Activated CD4-positive, alpha-beta memory T cell treated with anti-CD3 and anti-CD28 coated beads for 36 hours (primary cell): ENCODE measurements at regions not wholly inside any gene's neighbourhood (a gene's known extent, or its start where the extent isn't known, plus 50 kb on each side); places are given as distances from the start of the nearest gene placed in this dataset.
"Not testable (repeated sequence)": the region's sequence is repeated elsewhere in the genome, so short reads cannot be mapped to it uniquely, and the experiment has no call there.

Source experiments
- CTCF ChIA-PET: fragments of 350-600 bp; sonication (Branson Sonifier 250); formaldehyde crosslinking; loops from one replicate; lab custom pipeline; 2021; ENCODE audit warnings: antibody characterized with exemption, inconsistent platforms; lab: Charles Lee
- POLR2A ChIA-PET: fragments of 350-600 bp; sonication (Branson Sonifier 250); formaldehyde crosslinking; loops from one replicate; lab custom pipeline; 2021; ENCODE audit warnings: antibody characterized with exemption; lab: Charles Lee
- DNase-seq: peaks from one replicate; pipeline ENCODE4 v3.0.0-alpha.2; 2020
- H3K27ac Mint-ChIP-seq: one replicate; pipeline ENCODE4 v1.8.0; 2021; ENCODE audit warnings: mixed read lengths
- H3K27me3 Mint-ChIP-seq: one replicate; pipeline ENCODE4 v1.8.0; 2021; ENCODE audit warnings: mixed read lengths
- H3K36me3 Mint-ChIP-seq: one replicate; pipeline ENCODE4 v1.8.0; 2021; ENCODE audit warnings: mixed read lengths
- H3K4me1 Mint-ChIP-seq: one replicate; pipeline ENCODE4 v1.8.0; 2021; ENCODE audit warnings: low read depth, mixed read lengths
- H3K4me3 Mint-ChIP-seq: one replicate; pipeline ENCODE4 v1.8.0; 2021; ENCODE audit warnings: mild to moderate bottlenecking, mixed read lengths
- H3K9me3 Mint-ChIP-seq: one replicate; pipeline ENCODE4 v1.8.0; 2021; ENCODE audit warnings: mixed read lengths
- intact Hi-C: fragments of 100-400 bp; cut with micrococcal nuclease; formaldehyde crosslinking; loops from one replicate; pipeline ENCODE4 v1.15.1; 2023

- DNase-seq, H3K4me3 Mint-ChIP-seq, POLR2A ChIA-PET, H3K4me1 Mint-ChIP-seq, H3K27me3 Mint-ChIP-seq, H3K27ac Mint-ChIP-seq, intact Hi-C loops, H3K36me3 Mint-ChIP-seq, H3K9me3 Mint-ChIP-seq, CTCF ChIA-PET: not testable (repeated sequence)
Measured at GRCh38 chr1:112814645-112815044, 99.5 kb upstream of the PPM1J start.

DNA sequence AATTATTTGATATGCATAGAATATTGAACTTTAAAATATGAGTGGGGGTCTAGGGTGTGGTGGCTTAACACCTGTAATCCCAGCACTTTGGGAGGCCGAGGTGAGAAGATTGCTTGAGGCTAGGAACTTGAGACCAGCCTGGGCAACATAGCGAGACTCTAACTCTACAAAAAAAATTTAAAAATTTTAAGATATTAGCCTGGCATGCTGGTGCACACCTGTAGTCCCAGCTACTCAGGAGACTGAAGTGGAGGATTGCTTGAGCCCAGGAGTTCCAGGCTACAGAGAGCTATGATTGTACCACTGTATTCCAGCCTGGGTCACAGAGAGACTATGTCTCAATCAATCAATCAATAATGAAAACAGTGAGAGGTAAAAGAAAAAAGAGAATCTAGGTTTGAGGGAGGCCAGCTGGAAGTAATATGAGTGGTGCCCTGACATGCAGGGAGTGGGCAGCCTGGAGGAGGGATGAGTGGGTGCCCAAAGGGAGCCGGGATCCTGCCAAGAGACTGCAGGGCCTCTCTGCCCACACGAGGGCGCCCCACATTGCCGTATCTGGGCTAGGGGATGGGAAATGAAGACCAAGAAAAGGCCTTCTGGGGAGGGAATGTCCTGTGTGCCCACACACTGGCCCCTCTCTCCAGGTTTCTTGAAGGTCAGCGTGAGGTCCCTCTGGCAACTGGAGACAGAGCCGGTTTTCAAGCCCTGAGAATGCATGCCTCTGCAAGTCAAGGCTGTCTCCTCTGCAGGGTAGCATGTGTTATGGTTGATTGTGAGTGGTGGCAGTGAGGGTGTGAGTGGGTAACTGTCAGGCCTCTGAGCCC is 93.9 kb upstream of the PPM1J start:
- no peak overlapping the region for H3K27ac Mint-ChIP-seq
- ChIA-PET POLR2A (no interaction called here), CTCF (interaction anchor here (0.6 to 13.3 kb wide), 11 partner anchors 9 to 264 kb away, joined by 3 to 354 read pairs (median 3); partner anchors contain the start of genes LRIG2 and PPM1J)
- no peaks in the 10 kb centered on the region for H3K36me3 Mint-ChIP-seq
- peak; percentile 81 for DNase-seq
- no peaks in the 10 kb centered on the region for H3K27me3 Mint-ChIP-seq
- no peak overlapping the region for H3K4me3 Mint-ChIP-seq
- intact Hi-C loops, result loop anchor here (1.0 to 2.0 kb wide), 2 partner anchors 93 to 264 kb away; partner anchors contain the start of gene LRIG2
- peaks cover 2% of the 10 kb centered on the region for H3K4me1 Mint-ChIP-seq
- H3K9me3 Mint-ChIP-seq, result no peaks in the 10 kb centered on the region

DNA sequence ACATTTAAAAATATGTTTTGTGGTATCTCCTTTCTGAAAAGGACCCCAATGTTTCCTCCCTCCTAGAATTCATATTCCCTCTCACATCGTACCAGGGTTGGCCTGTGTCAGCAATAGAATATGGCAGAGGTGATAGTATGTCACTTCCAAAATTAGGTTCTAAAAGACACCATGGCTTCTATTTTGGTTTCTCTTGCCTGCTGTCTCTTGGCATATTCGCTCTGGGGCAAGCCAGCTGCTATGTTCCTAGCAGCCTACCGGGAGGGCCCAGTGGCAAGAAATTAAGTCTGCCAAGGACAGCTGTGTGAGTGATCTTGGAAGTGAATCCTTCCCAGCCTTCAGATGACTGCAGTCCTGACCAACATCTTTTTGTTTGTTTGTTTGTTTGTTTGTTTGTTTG is 92.9 kb upstream of the PPM1J start:
- H3K27me3 Mint-ChIP-seq, result no peaks in the 10 kb centered on the region
- H3K27ac Mint-ChIP-seq, result no peak overlapping the region
- H3K36me3 Mint-ChIP-seq, result no peaks in the 10 kb centered on the region
- CTCF ChIA-PET, result interaction anchor here (1.0 to 13.3 kb wide), 8 partner anchors 10 to 265 kb away, joined by 3 to 354 read pairs (median 4); partner anchors contain the start of genes LRIG2 and PPM1J
- no peak overlapping the region for H3K4me3 Mint-ChIP-seq
- H3K9me3 Mint-ChIP-seq, result no peaks in the 10 kb centered on the region
- POLR2A ChIA-PET, result no interaction called here
- DNase-seq, result no peak
- H3K4me1 Mint-ChIP-seq, result peaks cover 2% of the 10 kb centered on the region
- intact Hi-C loops, result loop anchor here (2.0 kb wide), 1 partner anchor 265 kb away; the partner anchor contains the start of gene LRIG2

DNA sequence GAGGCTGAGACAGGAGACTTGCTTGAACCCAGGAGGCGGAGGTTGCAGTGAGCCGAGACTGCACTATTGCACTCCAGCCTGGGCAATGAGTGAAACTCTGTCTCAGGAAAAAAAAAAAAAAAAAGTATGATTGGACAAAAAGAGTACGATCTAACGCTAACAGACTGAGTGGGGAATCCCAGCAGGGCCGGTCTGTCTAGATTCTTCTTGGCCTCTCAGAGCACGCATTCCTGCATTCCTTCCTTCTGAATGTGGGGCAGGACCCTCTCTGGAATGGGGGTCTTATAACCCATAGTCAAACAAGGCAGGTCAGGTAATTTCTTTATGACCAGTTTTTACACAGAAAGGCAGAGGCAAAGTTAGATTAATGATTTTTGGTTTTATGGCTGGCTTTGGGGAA is 92.0 kb upstream of the PPM1J start:
- no peak for DNase-seq
- peaks cover 2% of the 10 kb centered on the region for H3K4me1 Mint-ChIP-seq
- POLR2A ChIA-PET, result no interaction called here
- H3K36me3 Mint-ChIP-seq, result no peaks in the 10 kb centered on the region
- H3K9me3 Mint-ChIP-seq, result no peaks in the 10 kb centered on the region
- H3K27ac Mint-ChIP-seq, result no peak overlapping the region
- CTCF ChIA-PET, result interaction anchor here (13.3 kb wide), 1 partner anchor 88 kb away, joined by 354 read pairs; the partner anchor contains the start of gene PPM1J
- intact Hi-C loops, result no loop called here
- H3K4me3 Mint-ChIP-seq, result no peak overlapping the region
- H3K27me3 Mint-ChIP-seq, result no peaks in the 10 kb centered on the region

DNA sequence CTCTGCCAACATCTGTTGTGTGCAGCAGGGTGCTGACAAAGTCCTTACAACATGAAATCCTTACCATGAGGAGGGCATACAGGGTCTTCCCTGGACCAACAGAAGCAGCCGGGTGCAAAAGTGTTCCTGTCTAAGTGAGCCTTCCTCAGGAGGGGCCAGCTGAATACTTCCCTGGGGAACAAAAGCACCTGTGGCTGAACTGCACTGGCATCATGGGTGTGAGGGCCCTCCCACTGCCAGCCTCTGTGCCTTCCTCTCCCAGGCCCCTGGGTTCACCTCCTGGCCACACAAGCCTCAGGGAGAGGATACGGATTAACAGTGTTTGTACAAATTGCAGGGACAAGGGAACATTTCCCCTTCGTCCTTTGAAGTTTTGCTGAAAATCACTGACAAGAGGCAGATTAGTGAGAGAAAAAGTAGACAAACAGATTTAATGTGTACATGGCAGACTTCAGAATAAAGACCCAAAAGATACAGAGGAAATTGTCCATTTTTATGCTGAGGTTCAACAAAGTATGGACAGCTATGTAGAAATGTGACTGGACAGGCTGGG is 91.0 kb upstream of the PPM1J start:
- Mint-ChIP-seq H3K4me1 (peaks cover 2% of the 10 kb centered on the region), H3K27ac (no peak overlapping the region), H3K36me3 (no peaks in the 10 kb centered on the region), H3K9me3 (no peaks in the 10 kb centered on the region), H3K4me3 (no peak overlapping the region), H3K27me3 (peaks cover 1% of the 10 kb centered on the region)
- POLR2A ChIA-PET, result interaction anchor here (0.6 kb wide), 1 partner anchor 1457 kb away, joined by 3 read pairs; no protein-coding TSS in a partner anchor
- intact Hi-C loops, result no loop called here
- no peak for DNase-seq
- CTCF ChIA-PET, result interaction anchor here (1.4 to 13.3 kb wide), 3 partner anchors 28 to 267 kb away, joined by 3 to 354 read pairs (median 15); partner anchors contain the start of genes LRIG2 and PPM1J

DNA sequence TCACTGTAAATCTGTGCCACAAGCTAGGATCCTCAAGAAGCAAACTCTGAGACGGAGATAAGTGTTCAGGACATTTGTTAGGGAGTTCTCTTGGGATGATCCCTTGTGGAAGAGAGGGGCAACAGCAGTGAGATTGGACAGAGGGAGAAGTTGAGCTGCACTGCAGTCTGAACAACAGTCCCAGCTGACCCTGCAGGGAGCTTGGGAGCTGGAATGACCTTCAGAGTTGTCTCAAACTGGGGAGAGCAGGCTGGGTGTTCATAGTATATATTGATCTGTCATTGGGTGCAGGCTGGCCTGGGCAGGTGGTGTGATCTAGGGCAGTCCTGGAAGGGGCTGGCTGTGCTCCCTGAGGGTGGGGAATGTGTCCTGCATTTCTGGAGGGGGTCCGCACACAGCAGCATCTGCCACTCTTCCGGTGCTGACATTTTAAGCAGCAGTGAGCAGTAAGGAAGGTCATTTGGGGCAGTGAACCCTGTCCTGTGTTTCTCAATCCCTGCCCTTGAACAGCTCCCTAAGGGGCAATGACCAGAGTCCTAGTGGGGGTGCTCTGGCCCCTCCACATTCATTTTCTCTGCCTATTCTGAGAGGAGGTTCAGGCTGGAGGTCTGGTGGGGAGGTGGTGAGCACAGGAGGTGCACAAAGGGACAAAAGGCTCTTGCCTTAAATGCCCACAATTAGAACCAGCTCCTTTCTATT is 90.2 kb upstream of the PPM1J start:
- peaks cover 1% of the 10 kb centered on the region for H3K27me3 Mint-ChIP-seq
- intact Hi-C loops, result no loop called here
- H3K9me3 Mint-ChIP-seq, result no peaks in the 10 kb centered on the region
- POLR2A ChIA-PET, result interaction anchor here (0.6 kb wide), 1 partner anchor 1458 kb away, joined by 3 read pairs; no protein-coding TSS in a partner anchor
- CTCF ChIA-PET, result interaction anchor here (1.0 to 13.3 kb wide), 7 partner anchors 27 to 268 kb away, joined by 3 to 354 read pairs (median 4); partner anchors contain the start of genes LRIG2 and PPM1J
- no peaks in the 10 kb centered on the region for H3K36me3 Mint-ChIP-seq
- DNase-seq, result no peak
- no peak overlapping the region for H3K27ac Mint-ChIP-seq
- no peak overlapping the region for H3K4me3 Mint-ChIP-seq
- H3K4me1 Mint-ChIP-seq, result peaks cover 2% of the 10 kb centered on the region

GRCh38 chr1:112803906-112804762 is 89.0 kb upstream of the PPM1J start:
- Mint-ChIP-seq H3K36me3 (no peaks in the 10 kb centered on the region), H3K4me3 (no peak overlapping the region), H3K9me3 (no peaks in the 10 kb centered on the region), H3K27me3 (peaks cover 1% of the 10 kb centered on the region), H3K27ac (no peak overlapping the region), H3K4me1 (peaks cover 2% of the 10 kb centered on the region)
- intact Hi-C loops, result loop anchor here (1.0 kb wide), 1 partner anchor 88 kb away; no protein-coding TSS in a partner anchor
- ChIA-PET CTCF (interaction anchor here (0.6 to 13.3 kb wide), 19 partner anchors 9 to 413 kb away, joined by 3 to 354 read pairs (median 4); partner anchors contain the start of genes LRIG2 and PPM1J), POLR2A (no interaction called here)
- DNase-seq, result peak; percentile 77

GRCh38 chr1:112800289-112800688 is 85.2 kb upstream of the PPM1J start:
- Mint-ChIP-seq H3K9me3 (no peaks in the 10 kb centered on the region), H3K27ac (no peak overlapping the region), H3K36me3 (no peaks in the 10 kb centered on the region), H3K4me1 (no peaks in the 10 kb centered on the region), H3K4me3 (no peak overlapping the region), H3K27me3 (peaks cover 1% of the 10 kb centered on the region)
- POLR2A ChIA-PET, result no interaction called here
- no peak for DNase-seq
- intact Hi-C loops, result no loop called here
- CTCF ChIA-PET, result interaction anchor here (13.3 kb wide), 1 partner anchor 81 kb away, joined by 354 read pairs; the partner anchor contains the start of gene PPM1J

GRCh38 chr1:112798292-112798691 is 83.2 kb upstream of the PPM1J start:
- H3K27ac Mint-ChIP-seq, result no peak overlapping the region
- H3K4me1 Mint-ChIP-seq, result no peaks in the 10 kb centered on the region
- intact Hi-C loops, result no loop called here
- H3K27me3 Mint-ChIP-seq, result peaks cover 1% of the 10 kb centered on the region
- no peak overlapping the region for H3K4me3 Mint-ChIP-seq
- POLR2A ChIA-PET, result no interaction called here
- H3K36me3 Mint-ChIP-seq, result no peaks in the 10 kb centered on the region
- CTCF ChIA-PET, result interaction anchor here (1.3 to 13.3 kb wide), 3 partner anchors 10 to 79 kb away, joined by 4 to 354 read pairs (median 7); partner anchors contain the start of gene PPM1J
- H3K9me3 Mint-ChIP-seq, result no peaks in the 10 kb centered on the region
- no peak for DNase-seq

DNA sequence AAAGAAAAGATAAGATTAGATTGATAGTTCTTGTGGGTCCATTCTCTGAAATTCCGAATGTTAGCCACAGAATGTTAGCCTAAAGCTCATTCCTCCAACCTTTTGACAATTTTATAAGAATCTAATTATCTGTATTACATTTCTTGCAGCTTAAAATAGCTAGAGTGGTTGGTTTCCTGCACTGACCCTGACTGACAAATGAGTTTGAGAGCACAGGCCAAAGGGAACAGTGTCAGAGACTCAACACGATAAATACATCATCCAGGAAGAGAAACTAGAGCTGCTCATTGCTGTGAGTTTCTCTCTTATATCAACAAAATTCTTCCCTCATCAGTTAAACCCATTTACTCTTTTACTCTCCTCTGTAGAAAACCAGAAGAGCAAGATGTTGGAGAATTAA is 82.1 kb upstream of the PPM1J start:
- Mint-ChIP-seq H3K27ac (no peak overlapping the region), H3K36me3 (no peaks in the 10 kb centered on the region), H3K4me3 (no peak overlapping the region), H3K27me3 (peaks cover 1% of the 10 kb centered on the region), H3K4me1 (no peaks in the 10 kb centered on the region), H3K9me3 (no peaks in the 10 kb centered on the region)
- ChIA-PET CTCF (interaction anchor here (0.6 to 13.3 kb wide), 4 partner anchors 9 to 78 kb away, joined by 3 to 354 read pairs (median 6); partner anchors contain the start of gene PPM1J), POLR2A (no interaction called here)
- intact Hi-C loops, result no loop called here
- DNase-seq, result no peak
